ENCODE measurements at regions not wholly inside any gene's neighbourhood (a gene's known extent, or its start where the extent isn't known, plus 50 kb on each side); places are given as distances from the start of the nearest gene placed in this dataset.

DNA sequence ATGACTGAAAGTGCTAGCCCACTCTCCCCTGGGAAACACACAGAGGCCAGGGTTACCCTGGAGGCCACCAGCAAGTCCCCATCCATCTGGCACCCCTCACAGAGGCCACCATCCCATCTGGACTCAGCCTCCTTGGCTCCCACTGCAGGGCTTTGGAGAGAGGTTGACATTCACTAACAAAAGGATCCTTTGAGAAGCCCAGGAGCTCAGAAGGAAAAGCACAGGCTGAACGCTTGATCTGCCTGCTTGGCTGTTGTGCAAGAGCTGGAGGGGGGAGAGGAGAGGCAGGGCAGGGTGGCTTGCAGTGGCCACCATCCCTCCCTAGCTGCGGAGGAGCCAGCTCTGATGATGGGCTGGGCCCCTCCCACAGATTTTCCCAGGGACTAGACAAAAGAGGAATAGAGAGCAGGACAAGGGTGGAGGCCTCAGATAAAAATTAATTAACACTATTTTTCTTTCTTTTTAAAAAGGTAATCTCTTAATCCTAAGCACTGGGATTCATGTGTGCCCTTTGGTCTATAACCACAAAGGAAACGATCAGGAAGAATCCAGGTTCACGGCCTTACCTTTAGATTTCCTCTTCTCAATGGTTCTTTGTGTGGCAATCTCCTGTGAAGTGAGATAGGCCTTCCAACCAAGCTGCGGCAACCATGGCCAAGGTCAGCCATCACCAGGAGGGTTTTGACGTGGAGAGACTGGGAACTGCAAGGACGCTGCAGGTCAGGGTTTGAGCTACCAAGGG is 154.7 kb downstream of the BARX2 start:
- TF ChIP-seq, protein P1, sequence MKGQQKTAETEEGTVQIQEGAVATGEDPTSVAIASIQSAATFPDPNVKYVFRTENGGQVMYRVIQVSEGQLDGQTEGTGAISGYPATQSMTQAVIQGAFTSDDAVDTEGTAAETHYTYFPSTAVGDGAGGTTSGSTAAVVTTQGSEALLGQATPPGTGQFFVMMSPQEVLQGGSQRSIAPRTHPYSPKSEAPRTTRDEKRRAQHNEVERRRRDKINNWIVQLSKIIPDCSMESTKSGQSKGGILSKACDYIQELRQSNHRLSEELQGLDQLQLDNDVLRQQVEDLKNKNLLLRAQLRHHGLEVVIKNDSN (IDR thresholded peaks at IDR 0.05) = no peak
- TF ChIP-seq NFIC (IDR thresholded peaks at IDR 0.05) (no peak), FOXM1 (IDR thresholded peaks at IDR 0.05; ENCODE audit: borderline replicate concordance, low read depth) (no peak), RAD21 (IDR thresholded peaks at IDR 0.05; ENCODE audit: low read depth) (no peak), ZBTB7A (IDR thresholded peaks at IDR 0.05; ENCODE audit: low read depth) (no peak), EGR1 (IDR thresholded peaks at IDR 0.05) (no peak), EP300 (IDR thresholded peaks at IDR 0.05; ENCODE audit: borderline replicate concordance) (no peak), YY1 (IDR thresholded peaks at IDR 0.05; ENCODE audit: low read depth) (no peak)
- TF ChIP-seq, protein P2, sequence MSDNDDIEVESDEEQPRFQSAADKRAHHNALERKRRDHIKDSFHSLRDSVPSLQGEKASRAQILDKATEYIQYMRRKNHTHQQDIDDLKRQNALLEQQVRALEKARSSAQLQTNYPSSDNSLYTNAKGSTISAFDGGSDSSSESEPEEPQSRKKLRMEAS (IDR thresholded peaks at IDR 0.05) = no peak
- TF ChIP-seq, protein P3, sequence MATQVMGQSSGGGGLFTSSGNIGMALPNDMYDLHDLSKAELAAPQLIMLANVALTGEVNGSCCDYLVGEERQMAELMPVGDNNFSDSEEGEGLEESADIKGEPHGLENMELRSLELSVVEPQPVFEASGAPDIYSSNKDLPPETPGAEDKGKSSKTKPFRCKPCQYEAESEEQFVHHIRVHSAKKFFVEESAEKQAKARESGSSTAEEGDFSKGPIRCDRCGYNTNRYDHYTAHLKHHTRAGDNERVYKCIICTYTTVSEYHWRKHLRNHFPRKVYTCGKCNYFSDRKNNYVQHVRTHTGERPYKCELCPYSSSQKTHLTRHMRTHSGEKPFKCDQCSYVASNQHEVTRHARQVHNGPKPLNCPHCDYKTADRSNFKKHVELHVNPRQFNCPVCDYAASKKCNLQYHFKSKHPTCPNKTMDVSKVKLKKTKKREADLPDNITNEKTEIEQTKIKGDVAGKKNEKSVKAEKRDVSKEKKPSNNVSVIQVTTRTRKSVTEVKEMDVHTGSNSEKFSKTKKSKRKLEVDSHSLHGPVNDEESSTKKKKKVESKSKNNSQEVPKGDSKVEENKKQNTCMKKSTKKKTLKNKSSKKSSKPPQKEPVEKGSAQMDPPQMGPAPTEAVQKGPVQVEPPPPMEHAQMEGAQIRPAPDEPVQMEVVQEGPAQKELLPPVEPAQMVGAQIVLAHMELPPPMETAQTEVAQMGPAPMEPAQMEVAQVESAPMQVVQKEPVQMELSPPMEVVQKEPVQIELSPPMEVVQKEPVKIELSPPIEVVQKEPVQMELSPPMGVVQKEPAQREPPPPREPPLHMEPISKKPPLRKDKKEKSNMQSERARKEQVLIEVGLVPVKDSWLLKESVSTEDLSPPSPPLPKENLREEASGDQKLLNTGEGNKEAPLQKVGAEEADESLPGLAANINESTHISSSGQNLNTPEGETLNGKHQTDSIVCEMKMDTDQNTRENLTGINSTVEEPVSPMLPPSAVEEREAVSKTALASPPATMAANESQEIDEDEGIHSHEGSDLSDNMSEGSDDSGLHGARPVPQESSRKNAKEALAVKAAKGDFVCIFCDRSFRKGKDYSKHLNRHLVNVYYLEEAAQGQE (IDR thresholded peaks at IDR 0.05; ENCODE audit: low read depth) = no peak

DNA sequence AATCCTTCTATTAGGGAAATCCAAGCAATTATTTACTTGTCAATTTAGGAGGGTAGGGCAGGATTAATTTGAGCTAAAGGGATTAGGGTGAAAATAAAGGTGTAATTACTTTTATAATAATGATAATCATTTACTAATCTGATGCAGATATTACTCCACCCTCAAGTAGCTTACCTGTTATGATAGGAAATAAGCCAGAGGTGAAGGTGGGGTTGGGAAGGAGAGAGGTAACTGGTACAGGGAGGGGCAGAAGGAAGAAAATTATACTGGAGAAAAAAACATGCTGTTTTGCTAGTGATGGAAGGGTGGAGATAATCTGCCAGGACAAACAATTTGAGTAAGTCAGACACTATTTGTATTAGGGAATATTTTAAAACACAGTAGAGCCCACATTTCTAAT is 157.7 kb downstream of the BARX2 start:
- TF ChIP-seq EP300 (IDR thresholded peaks at IDR 0.05; ENCODE audit: borderline replicate concordance) (no peak), YY1 (IDR thresholded peaks at IDR 0.05; ENCODE audit: low read depth) (no peak)

DNA sequence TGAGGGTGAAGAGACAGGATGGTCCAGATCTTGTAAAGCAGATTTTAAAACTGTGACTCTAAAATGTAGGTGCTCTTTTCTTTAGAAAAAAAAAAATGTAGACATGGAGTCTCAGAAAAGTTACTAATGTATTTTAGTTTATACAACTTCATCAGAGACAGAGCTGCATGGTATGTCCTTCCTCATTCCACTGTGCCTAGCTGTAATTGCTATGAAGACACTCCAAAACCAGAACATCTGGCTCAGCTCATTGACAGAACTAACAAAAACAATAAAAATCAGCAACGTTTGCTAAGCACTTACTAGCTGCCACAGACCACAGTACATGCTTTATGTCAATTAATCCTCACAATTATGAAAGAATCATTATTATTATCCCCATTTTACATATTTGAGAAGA is 160.7 kb downstream of the BARX2 start:
- TF ChIP-seq TCF12 (IDR thresholded peaks at IDR 0.05; ENCODE audit: low read depth) (no peak), CEBPB (IDR thresholded peaks at IDR 0.05) (no peak), EGR1 (IDR thresholded peaks at IDR 0.05) (no peak), CREB1 (IDR thresholded peaks at IDR 0.05; ENCODE audit: low read depth) (no peak), EP300 (IDR thresholded peaks at IDR 0.05; ENCODE audit: borderline replicate concordance) (no peak), FOXM1 (IDR thresholded peaks at IDR 0.05; ENCODE audit: borderline replicate concordance, low read depth) (no peak), YY1 (IDR thresholded peaks at IDR 0.05; ENCODE audit: low read depth) (no peak), NFIC (IDR thresholded peaks at IDR 0.05) (no peak), ZBTB7A (IDR thresholded peaks at IDR 0.05; ENCODE audit: low read depth) (no peak), TEAD4 (IDR thresholded peaks at IDR 0.05) (no peak), TAF1 (IDR thresholded peaks at IDR 0.05; ENCODE audit: low read depth) (no peak), RAD21 (IDR thresholded peaks at IDR 0.05; ENCODE audit: low read depth) (no peak)
- TF ChIP-seq, protein P3 (IDR thresholded peaks at IDR 0.05; ENCODE audit: low read depth) = no peak
- TF ChIP-seq, protein P1 (IDR thresholded peaks at IDR 0.05) = no peak
- TF ChIP-seq, protein P2 (IDR thresholded peaks at IDR 0.05) = no peak

DNA sequence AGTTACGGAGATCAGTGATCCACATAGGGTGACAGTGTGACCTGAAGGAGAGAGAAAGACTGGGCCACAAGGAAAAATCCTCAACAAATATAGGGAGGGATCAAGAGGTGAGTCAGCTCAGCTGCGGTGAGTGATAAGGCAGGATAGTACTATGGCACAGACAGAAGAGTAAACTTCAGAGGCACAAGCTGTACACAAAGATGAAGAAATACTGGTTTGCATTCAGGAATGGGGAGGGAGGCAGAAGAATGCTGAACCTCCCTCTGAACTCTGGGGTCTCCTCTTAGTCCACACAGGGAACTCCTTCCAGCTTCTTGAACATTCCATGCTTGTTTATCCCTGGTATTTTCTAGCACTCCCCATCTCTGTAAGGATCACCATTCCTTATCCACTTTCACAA is 162.7 kb downstream of the BARX2 start:
- TF ChIP-seq CEBPB (IDR thresholded peaks at IDR 0.05) = no peak

DNA sequence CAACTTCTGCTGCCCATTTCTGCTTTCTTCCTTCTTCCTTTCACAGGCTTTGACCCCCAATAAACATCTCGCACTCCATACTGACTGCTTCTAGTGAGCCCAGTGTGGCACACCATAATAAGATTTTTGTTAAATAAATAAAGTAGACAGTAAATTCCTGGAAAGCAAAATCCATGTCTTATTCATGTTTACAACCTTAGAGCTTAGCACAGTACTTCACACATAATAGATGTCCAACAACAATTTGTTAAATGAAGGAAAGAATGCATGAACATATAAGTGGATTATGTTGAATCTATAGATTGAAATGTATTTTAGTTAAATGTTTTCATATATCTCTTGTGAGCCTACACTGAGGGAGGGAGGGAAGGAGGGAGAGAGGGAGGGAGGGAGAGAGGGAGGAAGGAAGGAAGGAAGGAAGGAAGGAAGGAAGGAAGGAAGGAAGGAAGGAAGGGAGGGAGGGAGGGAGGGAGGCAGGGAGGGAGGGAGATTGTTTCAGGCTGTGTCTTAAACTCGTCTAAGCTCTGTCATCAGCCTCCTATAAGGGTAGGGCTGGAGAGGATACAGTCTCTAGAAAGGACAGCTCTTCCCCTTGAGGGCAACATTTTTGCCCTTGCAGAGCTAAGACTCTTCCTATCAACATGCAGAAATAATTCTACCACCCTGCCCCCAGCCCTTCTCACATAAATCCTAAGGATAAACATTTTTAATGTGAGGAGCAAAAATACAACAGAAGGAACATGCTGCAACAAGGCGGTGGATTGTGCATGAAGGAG is 168.1 kb downstream of the BARX2 start:
- TF ChIP-seq CEBPB (IDR thresholded peaks at IDR 0.05) (no peak), FOXM1 (IDR thresholded peaks at IDR 0.05; ENCODE audit: borderline replicate concordance, low read depth) (no peak), RAD21 (IDR thresholded peaks at IDR 0.05; ENCODE audit: low read depth) (no peak), TCF12 (IDR thresholded peaks at IDR 0.05; ENCODE audit: low read depth) (no peak), EP300 (IDR thresholded peaks at IDR 0.05; ENCODE audit: borderline replicate concordance) (no peak), NFIC (IDR thresholded peaks at IDR 0.05) (no peak)
- TF ChIP-seq, protein P2 (IDR thresholded peaks at IDR 0.05) = no peak

DNA sequence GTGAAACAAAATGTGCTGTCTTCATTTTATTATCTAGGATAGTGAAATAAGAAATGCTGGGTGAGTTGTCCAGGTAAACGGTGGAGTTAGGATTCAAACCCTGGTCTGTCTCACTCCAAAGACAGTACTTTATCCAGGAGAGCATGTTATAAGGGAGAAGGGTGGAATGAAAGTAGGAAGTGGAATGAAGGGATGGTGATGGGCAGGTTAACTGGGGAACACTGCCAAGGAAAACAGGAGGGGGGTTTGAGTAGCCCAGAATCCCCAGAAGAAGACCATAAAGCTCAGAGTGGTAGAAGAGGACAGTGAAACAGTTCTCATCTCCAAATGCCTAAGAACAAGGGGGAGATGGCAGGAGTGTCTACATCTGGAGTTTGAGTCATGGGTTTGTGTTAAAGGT is 169.0 kb downstream of the BARX2 start:
- no peak for TF ChIP-seq TAF1 (IDR thresholded peaks at IDR 0.05; ENCODE audit: low read depth)
- TF ChIP-seq, protein P1 (IDR thresholded peaks at IDR 0.05) = no peak
- no peak for TF ChIP-seq YY1 (IDR thresholded peaks at IDR 0.05; ENCODE audit: low read depth)
- no peak for TF ChIP-seq CREB1 (IDR thresholded peaks at IDR 0.05; ENCODE audit: low read depth)
- no peak for TF ChIP-seq EP300 (IDR thresholded peaks at IDR 0.05; ENCODE audit: borderline replicate concordance)
- no peak for TF ChIP-seq RAD21 (IDR thresholded peaks at IDR 0.05; ENCODE audit: low read depth)
- TF ChIP-seq EGR1 (IDR thresholded peaks at IDR 0.05) = no peak
- TF ChIP-seq ZBTB7A (IDR thresholded peaks at IDR 0.05; ENCODE audit: low read depth) = no peak
- TF ChIP-seq NFIC (IDR thresholded peaks at IDR 0.05) = no peak
- no peak for TF ChIP-seq TEAD4 (IDR thresholded peaks at IDR 0.05)
- TF ChIP-seq, protein P3 (IDR thresholded peaks at IDR 0.05; ENCODE audit: low read depth) = no peak
- TF ChIP-seq, protein P2 (IDR thresholded peaks at IDR 0.05) = no peak
- no peak for TF ChIP-seq FOXM1 (IDR thresholded peaks at IDR 0.05; ENCODE audit: borderline replicate concordance, low read depth)
- TF ChIP-seq TCF12 (IDR thresholded peaks at IDR 0.05; ENCODE audit: low read depth) = no peak
- TF ChIP-seq CEBPB (IDR thresholded peaks at IDR 0.05) = no peak

Data from Ishikawa (cell line).